ENCODE measurements at regions not wholly inside any gene's neighbourhood (a gene's known extent, or its start where the extent isn't known, plus 50 kb on each side); places are given as distances from the start of the nearest gene placed in this dataset.

- intact Hi-C loops (cut with DNase I; ENCODE audit: low total_unique reads): no loop called here
- 87 to 92% (median 91%) methylated on average over 2 of the region's 2 CpGs for WGBS, 5 donors
- TF ChIP-seq EP300 (IDR thresholded peaks at IDR 0.05): no peak
- no peak for TF ChIP-seq POLR2AphosphoS5 (IDR thresholded peaks at IDR 0.05)
- no peak for TF ChIP-seq POLR2A (IDR thresholded peaks at IDR 0.05)
- no peak for TF ChIP-seq CTCF (IDR thresholded peaks at IDR 0.05)
- no peak overlapping the region for H3K27ac ChIP-seq
- no peaks in the 10 kb centered on the region for H3K9me3 ChIP-seq
- no peaks in the 10 kb centered on the region for H3K27me3 ChIP-seq
- no peaks in the 10 kb centered on the region for H3K4me1 ChIP-seq
- DNase-seq: no peak
- no peak overlapping the region for H3K4me3 ChIP-seq
- H3K36me3 ChIP-seq: no peaks in the 10 kb centered on the region
Measured at GRCh38 chr16:65789161-65789945, 577.1 kb upstream of the CDH5 start.

GRCh38 chr16:65788434-65789140 lies 577.9 kb upstream of the CDH5 start:
- no peaks in the 10 kb centered on the region for H3K36me3 ChIP-seq
- intact Hi-C loops (cut with DNase I; ENCODE audit: low total_unique reads): no loop called here

DNA sequence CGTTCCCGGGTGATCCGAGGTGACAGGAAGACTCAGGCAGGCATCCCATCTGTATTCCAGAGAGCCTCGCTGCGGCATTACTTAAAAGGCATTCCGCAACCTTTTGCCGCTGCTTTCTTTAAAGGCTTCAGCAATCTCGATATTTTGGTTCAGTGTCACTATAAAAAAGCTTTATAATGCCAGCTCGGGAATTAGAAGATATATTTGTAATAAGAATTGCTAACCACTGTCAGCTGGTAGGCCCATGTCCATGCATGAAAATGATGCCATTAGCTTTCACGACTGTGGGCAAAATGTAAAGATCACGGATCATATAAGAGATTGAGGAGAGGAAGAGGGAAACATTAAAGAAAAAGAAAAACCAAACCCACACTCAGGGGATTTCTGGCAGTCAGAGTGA lies 578.6 kb upstream of the CDH5 start:
- WGBS, 5 donors: 88 to 92% (median 90%) methylated on average over 11 of the region's 11 CpGs
- TF ChIP-seq POLR2AphosphoS5 (IDR thresholded peaks at IDR 0.05) (no peak), POLR2A (IDR thresholded peaks at IDR 0.05) (no peak), EP300 (IDR thresholded peaks at IDR 0.05) (no peak), CTCF (IDR thresholded peaks at IDR 0.05) (no peak)
- Histone ChIP-seq H3K27me3 (no peaks in the 10 kb centered on the region), H3K9me3 (no peaks in the 10 kb centered on the region), H3K27ac (no peak overlapping the region), H3K36me3 (no peaks in the 10 kb centered on the region), H3K4me3 (no peak overlapping the region), H3K4me1 (peaks cover 0 to 4% (median 2%) of the 10 kb centered on the region in 4 donors)
- intact Hi-C loops (cut with DNase I; ENCODE audit: low total_unique reads): no loop called here
- no peak for DNase-seq

More at GRCh38 chr16:65788434-65789140, 577.9 kb upstream of the CDH5 start:
- Histone ChIP-seq H3K4me3 (no peak overlapping the region), H3K27ac (no peak overlapping the region), H3K27me3 (no peaks in the 10 kb centered on the region), H3K4me1 (no peaks in the 10 kb centered on the region), H3K9me3 (no peaks in the 10 kb centered on the region)
- TF ChIP-seq EP300 (IDR thresholded peaks at IDR 0.05): no peak
- TF ChIP-seq CTCF (IDR thresholded peaks at IDR 0.05): no peak
- TF ChIP-seq POLR2AphosphoS5 (IDR thresholded peaks at IDR 0.05): no peak
- no peak for TF ChIP-seq POLR2A (IDR thresholded peaks at IDR 0.05)
- whole genome bisulfite sequencing, 5 donors: 63 to 76% (median 71%) methylated on average over 4 of the region's 4 CpGs
- no peak for DNase-seq

DNA sequence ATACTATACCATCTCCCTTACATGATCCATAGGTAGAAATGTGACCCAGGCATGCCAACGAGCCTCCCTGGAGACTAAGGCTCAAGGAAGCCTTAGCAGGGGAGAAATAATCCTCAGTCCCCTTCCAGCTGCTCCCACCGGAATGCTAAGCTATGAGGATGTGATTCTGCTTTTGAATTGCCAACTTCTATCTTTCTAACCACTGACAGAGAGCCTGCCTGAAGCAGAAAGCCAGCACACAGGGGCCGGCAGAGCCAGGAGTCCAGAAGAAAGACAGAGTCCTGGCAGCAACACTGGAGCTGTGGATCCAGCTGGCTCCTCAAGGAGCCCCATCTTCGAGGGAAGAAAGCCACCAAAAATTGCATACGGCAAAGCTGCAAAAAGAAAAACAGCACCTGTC lies 579.6 kb upstream of the CDH5 start:
- 18 to 60% (median 26%) methylated on average over 5 of the region's 5 CpGs for WGBS, 5 donors
- intact Hi-C loops (cut with DNase I; ENCODE audit: low total_unique reads): no loop called here

More for the DNA sequence above, 579.6 kb upstream of the CDH5 start:
- Histone ChIP-seq H3K27me3 (no peaks in the 10 kb centered on the region), H3K4me3 (no peak overlapping the region), H3K9me3 (no peaks in the 10 kb centered on the region), H3K36me3 (no peaks in the 10 kb centered on the region), H3K4me1 (peaks cover 0 to 10% (median 4%) of the 10 kb centered on the region in 4 donors), H3K27ac (no peak overlapping the region)
- peak in 1 of 2 donors; percentile 51 for DNase-seq
- TF ChIP-seq EP300 (IDR thresholded peaks at IDR 0.05): no peak
- no peak for TF ChIP-seq POLR2AphosphoS5 (IDR thresholded peaks at IDR 0.05)
- no peak for TF ChIP-seq POLR2A (IDR thresholded peaks at IDR 0.05)
- no peak for TF ChIP-seq CTCF (IDR thresholded peaks at IDR 0.05)
